Stomach (tissue), 4 donors: ENCODE measurements at regions not wholly inside any gene's neighbourhood (a gene's known extent, or its start where the extent isn't known, plus 50 kb on each side); places are given as distances from the start of the nearest gene placed in this dataset.

Experiments
- POLR2A ChIP-seq, 4 donors: fragments of 450-650 bp; IDR thresholded peaks; one replicate each; pipeline ENCODE4 v1.6.1; 2016; ENCODE audit warnings: antibody characterized with exemption in 4 of 4, control low read depth in 2 of 4, mild to moderate bottlenecking in 1 of 4, moderate library complexity in 1 of 4
- POLR2AphosphoS5 ChIP-seq, 3 donors: sonication (generic); formaldehyde crosslinking; IDR thresholded peaks; one replicate each; pipeline ENCODE4 v1.6.1; 2016; ENCODE audit warnings: antibody characterized with exemption in 3 of 3
- TF ChIP-seq, protein P1 (sequence below), 7 experiments: fragments of 450-650 bp in 4 of 7; fragments of 200-600 bp in 3 of 7; sonication (generic) in 3 of 7; IDR thresholded peaks; one replicate each; pipeline ENCODE4 v1.5.1; 2016 to 2019; ENCODE audit warnings: antibody characterized with exemption in 7 of 7, control low read depth in 2 of 7, mild to moderate bottlenecking in 1 of 7

DNA sequence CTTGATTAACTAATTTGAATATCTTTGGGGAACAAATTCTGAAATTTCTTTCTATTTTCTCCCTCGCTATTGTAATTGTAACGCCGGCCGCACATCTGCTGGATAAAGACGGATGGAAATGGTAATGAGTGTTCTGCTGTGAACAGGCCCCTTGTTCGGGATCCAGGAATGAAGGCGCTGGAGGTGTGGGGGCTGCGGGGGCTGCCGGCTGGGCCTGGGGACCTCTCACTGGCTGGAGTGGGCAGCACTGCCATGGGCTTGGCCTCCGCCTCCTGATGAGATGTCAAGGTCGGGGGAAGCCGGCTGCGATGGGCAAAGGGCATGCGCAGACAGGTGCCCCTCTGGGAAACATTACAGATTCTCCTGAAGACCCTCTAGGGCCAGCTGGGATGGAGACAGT lies 175.4 kb downstream of the PHETA1 start:
- no peak for TF ChIP-seq POLR2A (IDR thresholded peaks at IDR 0.05)
- no peak for TF ChIP-seq POLR2AphosphoS5 (IDR thresholded peaks at IDR 0.05)
- TF ChIP-seq, protein P1, sequence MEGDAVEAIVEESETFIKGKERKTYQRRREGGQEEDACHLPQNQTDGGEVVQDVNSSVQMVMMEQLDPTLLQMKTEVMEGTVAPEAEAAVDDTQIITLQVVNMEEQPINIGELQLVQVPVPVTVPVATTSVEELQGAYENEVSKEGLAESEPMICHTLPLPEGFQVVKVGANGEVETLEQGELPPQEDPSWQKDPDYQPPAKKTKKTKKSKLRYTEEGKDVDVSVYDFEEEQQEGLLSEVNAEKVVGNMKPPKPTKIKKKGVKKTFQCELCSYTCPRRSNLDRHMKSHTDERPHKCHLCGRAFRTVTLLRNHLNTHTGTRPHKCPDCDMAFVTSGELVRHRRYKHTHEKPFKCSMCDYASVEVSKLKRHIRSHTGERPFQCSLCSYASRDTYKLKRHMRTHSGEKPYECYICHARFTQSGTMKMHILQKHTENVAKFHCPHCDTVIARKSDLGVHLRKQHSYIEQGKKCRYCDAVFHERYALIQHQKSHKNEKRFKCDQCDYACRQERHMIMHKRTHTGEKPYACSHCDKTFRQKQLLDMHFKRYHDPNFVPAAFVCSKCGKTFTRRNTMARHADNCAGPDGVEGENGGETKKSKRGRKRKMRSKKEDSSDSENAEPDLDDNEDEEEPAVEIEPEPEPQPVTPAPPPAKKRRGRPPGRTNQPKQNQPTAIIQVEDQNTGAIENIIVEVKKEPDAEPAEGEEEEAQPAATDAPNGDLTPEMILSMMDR (IDR thresholded peaks at IDR 0.05), result no peak
